CD4-positive, alpha-beta T cell treated with Interleukin-10 for 1 hour (primary cell): ENCODE measurements at regions not wholly inside any gene's neighbourhood (a gene's known extent, or its start where the extent isn't known, plus 50 kb on each side); places are given as distances from the start of the nearest gene placed in this dataset.
"Not testable (repeated sequence)": the region's sequence is repeated elsewhere in the genome, so short reads cannot be mapped to it uniquely, and the experiment has no call there.

Experiments
- DNase-seq: peaks from one replicate; pipeline ENCODE4 v3.0.0-alpha.2; 2020

DNA sequence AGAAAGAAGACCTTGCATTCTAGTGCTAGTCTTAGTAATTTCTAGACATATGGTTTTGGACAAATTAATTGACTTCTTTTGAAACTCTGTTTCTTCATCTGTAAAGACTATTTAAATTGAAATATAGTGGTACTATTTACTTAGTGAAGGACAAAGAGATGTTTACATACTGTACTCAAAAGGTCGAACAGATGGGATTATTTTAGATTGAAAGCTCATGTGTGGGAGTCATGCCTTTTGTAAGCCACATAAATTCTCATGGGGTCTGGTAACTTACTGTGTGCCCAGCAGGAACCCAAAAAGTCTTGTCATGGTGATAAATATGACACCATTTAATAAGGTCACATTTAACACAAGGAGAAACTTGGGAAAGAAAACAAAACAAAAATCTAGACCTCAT, 368.2 kb upstream of the CITED2 start:
- no peak for DNase-seq

GRCh38 chr6:139738801-139739455, 364.5 kb upstream of the CITED2 start:
- no peak for DNase-seq

DNA sequence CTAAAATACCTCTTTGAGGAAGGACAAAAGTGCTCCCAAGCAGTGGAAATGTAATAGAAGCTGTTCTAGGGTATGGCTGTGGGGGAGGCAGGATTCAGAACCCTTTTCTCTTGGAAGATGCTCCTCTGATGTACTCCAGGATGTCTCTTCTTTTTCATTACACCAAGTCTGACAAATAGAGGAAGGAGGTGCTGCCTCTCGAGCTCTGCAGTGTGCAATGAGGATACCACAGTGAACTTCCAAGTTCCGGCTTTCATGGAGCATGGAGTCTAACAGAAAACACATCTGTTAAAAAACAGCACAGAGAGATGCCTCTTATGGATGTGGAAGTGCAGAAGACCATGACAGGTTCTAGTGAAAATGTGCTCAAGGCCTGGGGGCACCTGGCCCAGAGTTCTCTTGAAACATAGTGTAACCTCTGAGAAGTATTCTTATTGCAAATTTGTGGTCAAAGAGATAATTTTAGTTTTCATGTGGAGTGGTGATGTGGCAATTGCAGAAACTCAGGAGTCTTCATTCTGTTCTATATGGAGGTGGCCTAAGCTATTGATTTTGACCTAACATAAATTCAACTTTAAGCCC, 362.0 kb upstream of the CITED2 start:
- no peak for DNase-seq

- no peak for DNase-seq
Observed at GRCh38 chr6:139732451-139732850, 358.0 kb upstream of the CITED2 start.

GRCh38 chr6:139730340-139730974, 356.0 kb upstream of the CITED2 start:
- no peak for DNase-seq

DNA sequence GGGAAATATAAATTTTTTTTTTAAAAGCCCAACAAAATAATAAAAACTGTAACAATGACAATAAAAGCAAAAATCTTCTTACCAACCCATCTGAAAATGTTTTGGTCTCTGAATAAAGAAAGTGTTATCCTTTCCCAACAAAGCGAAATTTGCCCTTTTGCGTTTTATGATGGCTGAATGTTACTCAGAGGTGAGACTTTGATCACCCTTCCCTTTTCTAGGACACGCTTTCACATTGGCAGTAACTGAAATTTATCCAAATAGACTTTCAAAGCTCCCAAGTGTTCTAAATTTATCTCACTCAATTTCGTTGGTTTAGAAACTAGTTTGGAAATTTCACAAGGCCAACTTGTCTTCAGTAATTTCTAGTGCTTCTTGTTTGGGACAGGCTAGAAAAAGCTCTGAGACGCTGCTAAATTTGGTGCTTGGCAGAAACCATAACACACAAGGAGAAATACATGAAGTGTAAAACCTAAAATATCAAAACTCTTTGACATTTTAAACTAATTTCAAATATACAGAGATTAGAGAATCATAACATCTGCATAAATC, 354.5 kb upstream of the CITED2 start:
- DNase-seq = no peak

DNA sequence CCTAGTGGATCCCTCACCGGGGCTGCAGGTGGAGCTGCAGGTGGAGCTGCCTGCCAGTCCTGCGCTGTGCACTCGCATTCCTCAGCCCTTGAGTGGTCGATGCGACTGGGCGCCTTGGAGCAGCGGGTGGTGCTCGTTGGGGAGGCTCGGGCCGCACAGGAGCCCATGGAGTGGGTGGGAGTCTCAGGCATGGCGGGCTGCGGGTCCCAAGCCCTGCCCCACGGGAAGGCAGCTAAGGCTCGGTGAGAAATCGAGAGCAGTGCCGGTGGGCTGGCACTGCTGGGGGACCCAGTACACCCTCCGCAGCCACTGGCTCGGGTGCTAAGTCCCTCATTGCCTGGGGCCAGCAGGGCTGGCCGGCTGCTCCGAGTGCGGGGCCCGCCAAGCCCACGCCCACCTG, 351.8 kb upstream of the CITED2 start:
- not testable (repeated sequence) for DNase-seq

GRCh38 chr6:139722530-139722929, 348.1 kb upstream of the CITED2 start:
- DNase-seq = no peak

DNA sequence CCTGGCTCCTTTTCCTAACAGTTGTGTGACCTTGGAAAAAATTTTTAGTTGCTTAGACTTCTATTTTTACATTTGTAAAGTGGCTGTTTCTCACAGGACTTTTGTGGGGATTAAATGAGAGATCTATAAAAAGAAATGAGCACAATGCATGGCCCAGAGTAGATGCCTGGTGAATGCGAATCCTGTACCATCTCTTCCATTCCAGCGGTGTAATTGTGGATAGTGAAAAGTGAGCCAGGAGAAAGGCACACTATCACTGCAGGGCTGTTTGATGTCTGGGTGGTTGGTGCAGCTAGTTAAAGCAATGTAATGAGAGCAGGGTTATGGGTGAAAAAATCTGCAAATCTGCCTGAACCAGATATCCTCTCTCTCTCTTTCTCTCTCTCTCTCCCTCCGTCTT, 347.5 kb upstream of the CITED2 start:
- DNase-seq = no peak

DNA sequence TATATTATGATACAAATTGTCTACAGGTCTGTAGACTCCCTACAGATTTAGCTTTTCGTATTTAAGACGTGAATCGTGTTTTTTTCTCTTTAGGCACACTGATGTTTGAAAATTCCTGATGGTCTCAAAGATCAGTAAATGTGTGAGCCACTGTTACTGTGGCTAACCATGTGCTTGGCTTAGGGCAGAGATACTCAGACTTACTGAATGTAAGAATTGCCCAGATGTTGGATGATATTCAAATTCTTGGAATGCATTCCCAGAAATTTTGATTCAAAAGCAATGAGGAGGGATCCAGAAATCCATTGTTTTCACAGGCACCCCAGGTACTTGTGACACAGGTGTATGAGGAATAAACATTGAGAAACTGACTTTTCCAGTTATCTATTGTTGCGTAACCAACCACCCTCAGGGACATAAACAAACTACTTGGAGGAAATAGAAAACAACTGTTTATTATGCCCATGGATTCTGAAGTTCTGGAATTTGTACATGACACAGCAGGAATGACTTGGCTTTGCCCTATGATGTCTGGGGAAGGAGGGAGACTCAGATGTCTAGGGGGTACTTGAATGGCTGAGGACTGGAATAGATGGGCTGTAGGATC, 339.6 kb upstream of the CITED2 start:
- no peak for DNase-seq

DNA sequence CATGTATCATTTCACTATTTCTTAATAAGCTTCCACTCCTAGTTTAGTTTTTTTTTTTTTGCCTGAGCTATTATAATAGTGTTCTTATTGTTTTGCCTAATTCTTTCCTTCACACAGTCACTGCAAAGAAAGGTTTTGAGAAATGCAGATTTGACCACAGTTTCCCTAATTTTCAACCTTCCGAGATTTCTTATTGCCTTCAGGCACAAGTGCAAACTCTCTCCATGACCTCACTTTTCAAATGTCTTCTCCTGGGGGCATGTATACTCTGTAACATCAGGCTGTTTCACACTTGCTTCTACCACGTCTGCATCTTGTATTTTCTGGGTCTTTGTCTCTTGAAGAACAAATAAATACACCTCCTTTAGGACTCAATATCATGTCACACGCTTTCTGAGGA, 339.0 kb upstream of the CITED2 start:
- DNase-seq = no peak

DNA sequence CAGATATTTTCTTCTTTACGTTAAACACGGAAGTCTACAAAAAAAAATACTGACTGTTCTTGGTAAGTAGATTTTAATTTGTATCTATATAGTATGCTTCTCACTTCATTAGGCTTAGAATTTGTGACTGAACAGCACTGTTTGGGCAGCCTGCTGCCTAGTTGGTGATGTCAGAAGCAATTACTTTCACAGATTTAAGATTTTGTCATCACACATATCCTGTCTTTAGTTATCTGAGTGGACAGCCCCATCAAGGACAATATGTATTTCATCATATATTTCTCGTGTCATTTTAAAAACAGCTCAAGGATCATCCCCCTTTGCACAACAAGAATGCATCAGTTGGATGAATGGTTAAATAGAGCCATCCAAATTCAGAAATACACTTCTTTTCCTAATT, 338.4 kb upstream of the CITED2 start:
- no peak for DNase-seq

- no peak for DNase-seq
Observed at GRCh38 chr6:139711804-139712585, 337.5 kb upstream of the CITED2 start.

DNA sequence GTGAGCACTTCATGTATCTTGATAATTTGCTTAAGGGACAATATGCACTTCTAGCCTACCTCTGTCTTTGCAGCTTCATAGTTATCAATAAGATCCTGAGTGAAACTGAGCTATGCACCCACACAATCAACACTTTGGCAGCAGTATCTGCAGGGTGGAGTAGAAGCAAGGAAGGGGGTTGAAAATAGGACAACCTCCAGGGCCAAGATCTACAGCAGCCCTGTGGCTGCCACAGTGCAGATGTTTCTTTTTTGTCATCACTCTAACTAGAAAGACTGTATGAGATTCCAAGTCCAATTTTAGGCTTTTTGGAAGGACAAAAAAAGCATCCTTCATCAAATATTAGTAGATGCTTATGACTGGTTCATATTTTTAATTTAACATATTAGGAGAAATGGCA, 336.1 kb upstream of the CITED2 start:
- no peak for DNase-seq

DNA sequence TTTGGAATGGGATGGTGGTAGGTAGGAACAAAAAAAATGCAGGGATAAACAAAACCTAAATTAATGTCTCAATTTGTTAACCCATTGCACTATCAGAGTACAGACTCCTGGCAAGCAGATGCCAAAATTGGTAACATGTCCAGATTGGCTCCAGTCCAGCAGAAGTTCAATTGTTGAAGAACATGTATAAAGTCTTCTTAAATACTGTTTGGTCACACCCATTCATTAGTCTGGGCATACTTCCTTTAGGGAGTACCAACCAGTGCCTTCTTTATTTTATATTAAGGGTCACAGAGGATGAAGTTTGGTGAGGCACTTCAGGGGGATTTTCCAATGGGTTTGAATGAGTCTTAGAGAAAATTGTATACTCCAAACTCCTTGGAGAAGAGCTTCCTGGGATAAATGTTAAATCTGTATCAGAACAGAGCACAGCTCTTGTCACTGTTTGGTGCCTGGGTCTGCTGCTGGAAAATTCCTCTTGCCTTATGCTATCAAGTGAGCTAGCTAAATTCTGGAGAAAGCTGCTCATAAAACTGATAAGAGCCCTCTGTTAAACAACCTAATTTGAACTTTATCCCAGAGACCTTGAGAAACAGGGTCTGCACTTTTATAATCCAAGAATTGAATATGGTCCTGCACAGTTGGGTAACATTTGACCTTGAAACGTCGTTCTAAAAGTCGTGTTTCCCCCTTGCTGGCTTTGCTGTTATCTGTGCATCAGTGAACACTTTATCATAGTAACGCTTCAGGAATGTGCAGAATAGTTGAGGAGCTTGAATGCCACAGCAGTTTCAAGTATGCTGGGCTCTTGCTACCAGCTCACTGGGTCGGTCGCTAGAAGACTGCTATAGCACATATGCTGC, 334.1 kb upstream of the CITED2 start:
- DNase-seq = no peak

- no peak for DNase-seq
Observed at GRCh38 chr6:139706912-139707311, 332.5 kb upstream of the CITED2 start.

- DNase-seq = no peak
Observed at GRCh38 chr6:139705284-139705683, 330.8 kb upstream of the CITED2 start.

DNA sequence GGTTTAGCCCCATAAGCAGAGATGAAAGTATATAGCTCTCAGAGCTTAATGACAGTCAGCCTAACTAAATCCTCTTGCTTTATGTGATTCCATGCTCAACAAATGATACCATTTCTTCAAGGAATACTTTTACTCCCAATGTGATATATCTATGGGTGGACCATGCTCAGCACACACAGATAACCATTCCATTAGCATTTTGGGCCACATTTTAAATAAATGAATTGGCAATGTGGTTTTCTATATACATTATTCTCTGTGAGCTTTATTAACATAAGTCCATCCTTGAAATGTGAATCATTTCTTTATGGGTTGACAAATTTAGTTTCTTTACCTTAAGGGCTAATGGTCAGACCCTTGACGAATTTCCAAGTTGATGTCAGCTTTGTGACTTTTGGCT, 329.3 kb upstream of the CITED2 start:
- DNase-seq = no peak

DNA sequence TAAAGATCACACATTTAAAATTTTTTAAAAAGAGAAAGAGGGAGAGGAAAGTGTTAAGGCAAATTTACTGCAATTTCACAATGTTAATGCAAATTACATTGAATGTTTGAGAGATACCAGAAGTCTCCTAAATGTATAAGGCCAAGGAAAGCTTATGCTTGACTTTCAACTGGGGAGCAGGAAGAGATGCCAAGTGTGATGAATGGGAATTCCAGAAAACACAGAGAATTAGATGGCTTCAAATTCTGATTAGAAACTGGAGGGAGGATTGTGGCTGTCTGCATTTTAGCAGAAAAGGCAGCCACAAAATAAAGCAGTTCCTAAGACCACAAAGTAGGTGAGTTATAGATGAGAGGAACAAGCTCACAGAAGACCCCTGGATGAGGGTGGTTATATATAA, 328.3 kb upstream of the CITED2 start:
- no peak for DNase-seq

- no peak for DNase-seq
Observed at GRCh38 chr6:139701695-139702094, 327.2 kb upstream of the CITED2 start.

DNA sequence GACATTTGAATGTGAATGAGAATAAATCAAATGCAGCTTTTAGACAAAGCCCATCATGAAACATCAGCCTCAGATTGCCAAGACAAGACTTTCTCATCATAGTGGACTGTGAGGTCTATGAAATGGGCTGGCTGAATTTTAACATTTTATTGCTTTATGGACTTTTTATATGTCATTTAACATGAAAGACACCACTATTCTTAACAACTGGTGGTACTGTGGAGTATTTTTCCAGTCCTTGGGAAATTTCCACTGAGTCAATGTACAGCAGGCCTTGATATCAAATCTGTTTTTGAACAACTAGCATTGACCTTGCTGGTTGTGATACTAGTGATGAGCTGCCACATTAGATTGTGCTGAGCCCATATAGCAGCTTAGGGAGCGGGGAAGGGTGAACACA, 326.6 kb upstream of the CITED2 start:
- no peak for DNase-seq

- no peak for DNase-seq
Observed at GRCh38 chr6:139699911-139700310, 325.5 kb upstream of the CITED2 start.
